ENCODE measurements at regions not wholly inside any gene's neighbourhood (a gene's known extent, or its start where the extent isn't known, plus 50 kb on each side); places are given as distances from the start of the nearest gene placed in this dataset.

DNA sequence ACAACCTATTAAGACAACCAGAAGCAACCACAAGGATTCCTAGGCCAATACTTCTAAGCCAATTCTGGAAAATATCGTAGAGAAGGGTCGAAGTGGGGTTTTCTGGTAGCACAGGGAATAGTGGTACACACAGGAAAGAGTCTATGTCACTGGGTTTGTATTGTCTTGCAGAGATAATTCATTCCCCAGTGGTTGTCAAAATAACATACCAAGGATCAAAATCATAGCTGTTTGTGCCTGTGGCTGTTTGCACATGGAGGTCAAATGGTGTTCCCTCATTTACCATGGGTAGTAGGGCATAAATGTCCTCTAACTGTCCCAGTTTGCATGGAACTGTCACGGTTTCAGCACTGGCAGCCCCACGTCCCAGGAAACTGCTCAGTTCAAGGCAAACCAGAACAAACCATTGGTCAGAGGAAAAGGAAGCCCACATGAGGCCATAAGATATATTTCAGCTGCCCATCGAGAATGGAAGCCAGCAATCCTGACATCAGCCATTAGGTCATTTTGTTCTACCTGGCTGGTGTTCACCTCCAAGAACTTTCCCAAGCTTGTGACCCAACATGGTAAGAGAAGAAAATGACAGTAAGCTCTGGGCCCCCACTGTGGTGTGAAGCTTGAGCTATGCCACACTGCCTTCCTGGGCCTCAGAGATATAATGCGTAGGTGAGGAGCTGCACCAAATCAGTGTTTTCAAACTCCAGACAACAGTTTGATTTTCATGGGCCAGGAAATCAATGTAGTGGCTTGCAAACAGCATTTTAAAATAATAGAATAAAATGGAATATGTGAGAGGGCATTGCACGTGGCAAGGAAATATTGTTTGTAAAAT lies 53.9 kb upstream of the NFE2L3 start:
- no peak overlapping the region for H3K4me3 ChIP-seq (ENCODE audit: low read length)
- peak; percentile 35 for DNase-seq (ENCODE audit: low read depth)
- TF ChIP-seq, protein P1, sequence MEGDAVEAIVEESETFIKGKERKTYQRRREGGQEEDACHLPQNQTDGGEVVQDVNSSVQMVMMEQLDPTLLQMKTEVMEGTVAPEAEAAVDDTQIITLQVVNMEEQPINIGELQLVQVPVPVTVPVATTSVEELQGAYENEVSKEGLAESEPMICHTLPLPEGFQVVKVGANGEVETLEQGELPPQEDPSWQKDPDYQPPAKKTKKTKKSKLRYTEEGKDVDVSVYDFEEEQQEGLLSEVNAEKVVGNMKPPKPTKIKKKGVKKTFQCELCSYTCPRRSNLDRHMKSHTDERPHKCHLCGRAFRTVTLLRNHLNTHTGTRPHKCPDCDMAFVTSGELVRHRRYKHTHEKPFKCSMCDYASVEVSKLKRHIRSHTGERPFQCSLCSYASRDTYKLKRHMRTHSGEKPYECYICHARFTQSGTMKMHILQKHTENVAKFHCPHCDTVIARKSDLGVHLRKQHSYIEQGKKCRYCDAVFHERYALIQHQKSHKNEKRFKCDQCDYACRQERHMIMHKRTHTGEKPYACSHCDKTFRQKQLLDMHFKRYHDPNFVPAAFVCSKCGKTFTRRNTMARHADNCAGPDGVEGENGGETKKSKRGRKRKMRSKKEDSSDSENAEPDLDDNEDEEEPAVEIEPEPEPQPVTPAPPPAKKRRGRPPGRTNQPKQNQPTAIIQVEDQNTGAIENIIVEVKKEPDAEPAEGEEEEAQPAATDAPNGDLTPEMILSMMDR (IDR thresholded peaks at IDR 0.05; ENCODE audit: insufficient read depth, low read depth, low read length, missing control alignments) = no peak

DNA sequence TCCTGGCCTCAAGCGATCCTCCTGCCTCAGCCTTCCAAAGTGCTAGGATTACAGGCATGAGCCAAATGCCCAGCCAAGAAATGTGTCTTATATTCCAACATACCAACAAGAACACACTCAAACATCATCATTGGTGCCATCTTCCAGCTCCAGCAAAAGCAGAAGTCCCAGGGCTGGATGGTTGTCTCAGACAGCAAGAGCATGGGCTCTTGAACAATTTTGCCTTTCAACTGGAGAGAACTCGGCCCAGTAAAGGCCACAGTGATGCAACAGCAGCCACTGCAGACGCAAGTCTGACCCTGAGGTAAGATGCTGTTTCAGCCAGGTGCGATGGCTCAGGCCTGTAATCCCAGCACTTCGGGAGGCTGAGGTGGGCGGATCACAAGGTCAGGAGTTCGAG lies 52.8 kb upstream of the NFE2L3 start:
- DNase-seq (ENCODE audit: low read depth) = no peak
- TF ChIP-seq, protein P1 (IDR thresholded peaks at IDR 0.05; ENCODE audit: insufficient read depth, low read depth, low read length, missing control alignments) = no peak
- H3K4me3 ChIP-seq (ENCODE audit: low read length) = no peak overlapping the region

DNA sequence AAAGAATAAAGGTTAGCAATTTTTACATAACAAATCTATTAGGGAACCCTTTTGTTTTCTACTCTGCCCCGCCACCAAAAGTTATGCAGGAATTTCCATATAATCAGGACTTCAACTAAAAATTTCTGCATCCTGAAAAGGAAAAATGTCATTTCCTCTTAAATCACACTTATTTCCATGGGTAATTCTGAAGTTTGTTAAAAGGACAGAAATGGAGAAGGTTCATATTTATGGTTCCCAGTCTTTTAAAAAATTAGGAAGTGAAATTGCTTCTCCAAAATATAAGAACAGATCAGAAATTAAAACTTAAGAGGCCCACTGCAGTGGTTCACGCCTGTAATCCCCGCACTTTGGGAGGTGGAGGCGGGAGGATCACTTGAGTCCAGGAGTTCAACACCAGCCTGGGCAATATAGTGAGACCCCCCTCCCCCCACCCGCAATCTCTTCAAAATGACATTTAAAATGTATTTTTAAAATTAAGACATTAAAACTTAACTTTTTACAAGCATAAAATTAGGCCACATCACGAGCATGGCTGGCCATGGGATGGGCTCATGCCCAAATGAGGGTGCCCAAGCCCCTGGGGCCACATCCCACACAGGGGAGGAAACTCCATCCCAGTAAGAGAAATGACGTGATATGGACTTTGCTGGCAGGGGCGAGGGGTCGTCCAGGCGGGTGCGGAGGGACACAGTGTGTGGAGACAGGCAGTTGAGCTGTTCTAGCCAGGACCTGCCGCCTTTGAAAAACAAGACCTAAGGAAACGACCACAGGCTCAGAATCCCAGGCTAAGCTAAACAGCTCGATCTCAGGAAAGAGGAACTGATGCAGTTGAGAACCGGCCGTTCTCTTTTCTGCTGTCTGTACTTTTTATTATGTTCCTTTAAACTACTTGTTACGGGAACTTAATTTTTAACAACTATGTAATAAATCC lies 51.3 kb upstream of the NFE2L3 start:
- TF ChIP-seq, protein P1 (IDR thresholded peaks at IDR 0.05; ENCODE audit: insufficient read depth, low read depth, low read length, missing control alignments) = no peak
- no peak for DNase-seq (ENCODE audit: low read depth)
- H3K4me3 ChIP-seq (ENCODE audit: low read length) = no peak overlapping the region

DNA sequence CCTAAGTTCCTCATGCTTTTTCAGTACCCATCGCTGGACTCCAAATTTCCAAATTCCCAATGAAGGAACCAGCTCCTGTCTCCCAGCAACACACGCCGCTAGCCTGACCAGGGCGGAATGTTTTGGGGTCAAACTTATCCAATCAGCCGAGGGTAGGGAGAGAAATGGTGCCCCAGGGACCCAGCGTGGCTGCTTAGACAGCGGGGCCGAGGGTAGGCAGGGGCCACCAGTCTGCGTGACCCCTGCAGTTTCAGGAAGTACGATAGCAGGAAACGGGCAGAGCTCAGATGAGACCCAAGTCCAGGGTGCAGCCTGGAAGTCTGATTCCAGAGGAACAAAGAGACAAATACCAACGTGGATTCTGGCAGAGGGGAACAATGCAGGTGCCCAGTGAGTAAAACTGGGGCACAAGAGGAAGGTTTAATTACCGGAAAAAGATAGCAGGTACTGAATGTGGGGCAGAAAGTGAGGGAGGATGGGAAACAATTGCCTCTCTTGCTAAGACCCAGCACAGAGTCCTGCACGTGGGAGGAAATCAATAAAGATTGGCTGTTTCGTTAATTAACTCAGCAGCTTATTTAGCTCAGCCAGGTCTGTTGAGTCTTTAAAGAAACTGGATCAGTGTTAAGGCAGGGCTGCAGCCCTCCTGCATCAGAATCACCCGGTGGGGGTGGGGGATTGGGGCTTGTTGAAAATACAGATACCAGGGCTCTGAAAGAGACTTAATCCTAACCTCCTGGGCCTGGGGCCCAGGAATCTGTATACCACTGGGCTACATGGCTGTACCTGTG lies 50.4 kb upstream of the NFE2L3 start:
- no peak for DNase-seq (ENCODE audit: low read depth)
- no peak overlapping the region for H3K4me3 ChIP-seq (ENCODE audit: low read length)
- TF ChIP-seq, protein P1 (IDR thresholded peaks at IDR 0.05; ENCODE audit: insufficient read depth, low read depth, low read length, missing control alignments) = no peak

DNA sequence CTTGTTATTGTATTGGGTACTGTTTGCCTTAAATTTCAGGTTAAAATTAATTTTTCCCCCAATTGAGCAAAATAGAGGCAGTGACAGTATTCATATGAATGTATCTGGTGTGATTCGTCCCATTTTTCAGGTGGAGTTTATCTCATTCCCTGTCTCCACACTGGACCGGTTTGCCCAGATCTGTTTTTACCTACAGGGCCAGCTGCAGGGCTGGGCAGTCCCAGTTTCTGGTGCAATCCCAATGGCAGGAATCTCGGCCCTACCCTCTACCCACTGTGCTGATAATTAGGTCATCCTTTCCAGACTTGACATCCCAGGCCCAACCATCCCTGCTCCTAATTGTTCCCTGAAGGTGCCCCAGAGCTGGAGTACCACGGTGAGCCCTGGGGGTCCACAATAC lies 49.8 kb upstream of the NFE2L3 start:
- no peak overlapping the region for H3K4me3 ChIP-seq (ENCODE audit: low read length)
- DNase-seq (ENCODE audit: low read depth) = peak; percentile 74
- TF ChIP-seq, protein P1 (IDR thresholded peaks at IDR 0.05; ENCODE audit: insufficient read depth, low read depth, low read length, missing control alignments) = no peak
